ENCODE measurements at regions not wholly inside any gene's neighbourhood (a gene's known extent, or its start where the extent isn't known, plus 50 kb on each side); places are given as distances from the start of the nearest gene placed in this dataset.

DNA sequence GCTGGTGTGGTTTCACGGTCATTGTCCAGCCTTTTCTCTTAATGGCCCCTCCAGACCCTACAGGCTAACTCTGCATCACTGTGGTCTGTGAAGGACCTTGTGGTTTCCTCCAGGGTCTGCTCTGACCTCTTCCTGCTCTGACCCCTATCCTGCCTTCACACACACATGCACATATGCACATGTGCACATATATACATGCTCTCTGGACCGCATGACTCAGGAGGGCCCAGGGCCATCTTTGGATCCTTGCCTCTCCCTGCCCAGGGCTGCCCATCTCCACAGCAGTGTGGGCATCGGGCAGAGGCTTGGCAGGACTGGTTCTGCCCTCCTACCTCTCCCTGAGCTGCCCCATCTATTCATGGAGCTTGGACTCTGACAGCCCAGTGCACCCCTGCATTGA is 510.9 kb downstream of the PTPRU start:
- TF ChIP-seq, protein P1, sequence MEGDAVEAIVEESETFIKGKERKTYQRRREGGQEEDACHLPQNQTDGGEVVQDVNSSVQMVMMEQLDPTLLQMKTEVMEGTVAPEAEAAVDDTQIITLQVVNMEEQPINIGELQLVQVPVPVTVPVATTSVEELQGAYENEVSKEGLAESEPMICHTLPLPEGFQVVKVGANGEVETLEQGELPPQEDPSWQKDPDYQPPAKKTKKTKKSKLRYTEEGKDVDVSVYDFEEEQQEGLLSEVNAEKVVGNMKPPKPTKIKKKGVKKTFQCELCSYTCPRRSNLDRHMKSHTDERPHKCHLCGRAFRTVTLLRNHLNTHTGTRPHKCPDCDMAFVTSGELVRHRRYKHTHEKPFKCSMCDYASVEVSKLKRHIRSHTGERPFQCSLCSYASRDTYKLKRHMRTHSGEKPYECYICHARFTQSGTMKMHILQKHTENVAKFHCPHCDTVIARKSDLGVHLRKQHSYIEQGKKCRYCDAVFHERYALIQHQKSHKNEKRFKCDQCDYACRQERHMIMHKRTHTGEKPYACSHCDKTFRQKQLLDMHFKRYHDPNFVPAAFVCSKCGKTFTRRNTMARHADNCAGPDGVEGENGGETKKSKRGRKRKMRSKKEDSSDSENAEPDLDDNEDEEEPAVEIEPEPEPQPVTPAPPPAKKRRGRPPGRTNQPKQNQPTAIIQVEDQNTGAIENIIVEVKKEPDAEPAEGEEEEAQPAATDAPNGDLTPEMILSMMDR (IDR thresholded peaks at IDR 0.05), result no peak
- no peak for TF ChIP-seq POLR2A (IDR thresholded peaks at IDR 0.05)
- TF ChIP-seq EP300 (IDR thresholded peaks at IDR 0.05), result no peak
- no peak for TF ChIP-seq POLR2AphosphoS5 (IDR thresholded peaks at IDR 0.05)

Measured in upper lobe of left lung (tissue), 4 donors.